Mononuclear cell (primary cell): ENCODE measurements at regions not wholly inside any gene's neighbourhood (a gene's known extent, or its start where the extent isn't known, plus 50 kb on each side); places are given as distances from the start of the nearest gene placed in this dataset.

ENCODE experiments used
- H3K27me3 ChIP-seq: 2 replicates; pipeline ENCODE4 v1.6.0; 2011; ENCODE audit warnings: low read length, control low read depth; ENCODE audit not compliant: insufficient read depth
- H3K4me1 ChIP-seq: 2 replicates; pipeline ENCODE4 v1.5.1; 2011; ENCODE audit warnings: mild to moderate bottlenecking, low read length, control low read depth; ENCODE audit not compliant: insufficient read depth
- H3K4me3 ChIP-seq: 2 replicates; pipeline ENCODE4 v1.5.1; 2011; ENCODE audit warnings: mild to moderate bottlenecking, low read length, moderate library complexity
- H3K9me3 ChIP-seq: 2 replicates; pipeline ENCODE4 v1.5.1; 2011; ENCODE audit warnings: low read depth, mild to moderate bottlenecking, control low read depth, low read length

DNA sequence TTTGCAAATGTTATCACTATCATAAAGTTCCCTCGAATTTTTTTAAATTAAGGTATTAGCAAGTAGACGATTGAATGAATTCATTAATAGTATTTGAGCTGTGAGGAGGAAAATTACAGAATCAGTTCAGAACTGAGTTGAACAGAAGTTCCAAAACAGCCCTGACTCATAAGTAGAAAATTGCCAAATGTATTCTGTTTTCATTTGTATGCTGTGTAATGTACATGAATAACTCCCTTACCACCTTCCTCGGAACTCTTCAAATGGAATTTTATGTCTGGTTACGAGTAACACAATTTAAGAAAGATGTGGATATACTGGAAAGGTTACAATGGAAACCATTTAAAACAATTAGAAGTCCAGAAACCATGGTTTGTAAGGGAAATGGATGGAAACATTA, 283.3 kb upstream of the FAR2 start:
- Histone ChIP-seq H3K4me3 (no peak overlapping the region), H3K9me3 (no peaks in the 10 kb centered on the region), H3K27me3 (no peaks in the 10 kb centered on the region), H3K4me1 (peaks cover 13% of the 10 kb centered on the region)

DNA sequence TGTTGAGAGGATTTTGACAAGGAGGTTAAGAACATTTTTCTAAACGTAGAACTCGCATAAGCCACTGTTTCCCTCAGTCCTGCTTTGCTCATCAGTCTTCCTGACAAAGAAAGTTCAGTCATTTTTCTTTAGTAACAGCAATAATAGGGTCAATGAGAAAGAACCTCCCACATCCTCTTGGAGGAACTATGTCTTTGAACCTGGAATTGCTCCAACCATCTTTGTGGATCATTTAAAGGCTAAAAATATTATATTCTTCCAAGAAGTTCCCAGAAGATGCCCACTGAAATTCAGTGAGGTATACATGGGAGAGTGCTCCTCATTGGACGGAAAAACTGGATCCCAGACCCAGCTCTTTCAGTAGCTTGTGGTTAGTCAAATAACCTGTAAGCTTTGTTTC, 282.8 kb upstream of the FAR2 start:
- Histone ChIP-seq H3K4me3 (no peak overlapping the region), H3K4me1 (peaks cover 16% of the 10 kb centered on the region), H3K27me3 (no peaks in the 10 kb centered on the region), H3K9me3 (no peaks in the 10 kb centered on the region)

- H3K4me1 ChIP-seq: peaks cover 22% of the 10 kb centered on the region
- no peaks in the 10 kb centered on the region for H3K27me3 ChIP-seq
- no peak overlapping the region for H3K4me3 ChIP-seq
- no peaks in the 10 kb centered on the region for H3K9me3 ChIP-seq
Measured at GRCh38 chr12:28866715-28867503, 282.2 kb upstream of the FAR2 start.

GRCh38 chr12:28868414-28868813, 280.7 kb upstream of the FAR2 start:
- H3K9me3 ChIP-seq: no peaks in the 10 kb centered on the region
- peaks cover 23% of the 10 kb centered on the region for H3K4me1 ChIP-seq
- H3K27me3 ChIP-seq: no peaks in the 10 kb centered on the region
- H3K4me3 ChIP-seq: no peak overlapping the region

- H3K4me3 ChIP-seq: no peak overlapping the region
- no peaks in the 10 kb centered on the region for H3K9me3 ChIP-seq
- no peaks in the 10 kb centered on the region for H3K27me3 ChIP-seq
- peaks cover 23% of the 10 kb centered on the region for H3K4me1 ChIP-seq
Measured at GRCh38 chr12:28869197-28869596, 279.9 kb upstream of the FAR2 start.

- H3K4me3 ChIP-seq: no peak overlapping the region
- peaks cover 23% of the 10 kb centered on the region for H3K4me1 ChIP-seq
- no peaks in the 10 kb centered on the region for H3K9me3 ChIP-seq
- H3K27me3 ChIP-seq: no peaks in the 10 kb centered on the region
Measured at GRCh38 chr12:28870839-28871440, 278.1 kb upstream of the FAR2 start.

GRCh38 chr12:28872654-28873268, 276.3 kb upstream of the FAR2 start:
- Histone ChIP-seq H3K4me1 (peaks cover 23% of the 10 kb centered on the region), H3K4me3 (no peak overlapping the region), H3K27me3 (no peaks in the 10 kb centered on the region), H3K9me3 (no peaks in the 10 kb centered on the region)

DNA sequence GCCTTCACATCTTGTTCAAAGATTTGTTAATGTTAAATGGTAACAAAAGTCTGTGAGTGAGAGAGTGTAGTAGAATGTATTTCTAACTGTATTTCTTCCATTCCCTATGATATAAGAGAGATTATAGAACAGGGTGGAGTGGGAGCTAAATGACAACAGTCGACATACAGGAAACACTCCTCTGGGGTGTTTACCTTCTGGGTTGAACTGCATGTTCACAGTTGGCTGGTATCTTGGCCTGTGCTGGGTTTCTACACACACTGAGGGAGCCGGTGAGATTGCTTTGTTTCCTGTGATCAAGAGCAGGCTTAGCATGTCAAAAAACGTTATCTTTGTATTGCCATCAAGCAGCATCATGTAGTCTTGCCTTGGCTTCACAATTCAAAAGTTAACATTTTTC, 274.3 kb upstream of the FAR2 start:
- Histone ChIP-seq H3K27me3 (no peaks in the 10 kb centered on the region), H3K4me3 (no peak overlapping the region), H3K9me3 (no peaks in the 10 kb centered on the region), H3K4me1 (peaks cover 15% of the 10 kb centered on the region)

- H3K4me3 ChIP-seq: no peak overlapping the region
- no peaks in the 10 kb centered on the region for H3K9me3 ChIP-seq
- peaks cover 6% of the 10 kb centered on the region for H3K4me1 ChIP-seq
- H3K27me3 ChIP-seq: no peaks in the 10 kb centered on the region
Measured at GRCh38 chr12:28876196-28876798, 272.8 kb upstream of the FAR2 start.

- H3K27me3 ChIP-seq: no peaks in the 10 kb centered on the region
- no peaks in the 10 kb centered on the region for H3K9me3 ChIP-seq
- no peaks in the 10 kb centered on the region for H3K4me1 ChIP-seq
- H3K4me3 ChIP-seq: no peak overlapping the region
Measured at GRCh38 chr12:28877854-28878253, 271.2 kb upstream of the FAR2 start.

GRCh38 chr12:28878629-28879028, 270.4 kb upstream of the FAR2 start:
- Histone ChIP-seq H3K4me1 (no peaks in the 10 kb centered on the region), H3K4me3 (no peak overlapping the region)

DNA sequence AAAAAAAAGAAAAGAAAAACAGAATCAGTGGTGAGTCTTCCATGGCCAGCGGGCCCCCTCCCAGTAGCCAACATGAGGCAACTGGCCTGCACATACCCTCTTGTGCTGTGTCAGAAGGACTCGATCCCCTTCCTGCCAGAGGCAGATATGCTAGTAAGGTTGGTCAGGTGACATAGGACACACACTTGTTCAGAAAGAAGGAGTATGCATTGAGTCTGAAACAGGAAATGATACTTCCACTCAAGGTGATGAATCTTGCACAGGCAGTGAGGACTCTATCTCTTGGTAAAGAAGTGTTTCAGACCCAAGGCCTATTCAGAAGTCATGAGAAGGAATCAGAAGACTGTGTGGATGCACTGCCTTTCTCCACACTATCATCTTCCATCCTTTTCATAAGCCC, 269.7 kb upstream of the FAR2 start:
- no peaks in the 10 kb centered on the region for H3K9me3 ChIP-seq
- no peak overlapping the region for H3K4me3 ChIP-seq
- no peaks in the 10 kb centered on the region for H3K27me3 ChIP-seq
- H3K4me1 ChIP-seq: no peaks in the 10 kb centered on the region

More at GRCh38 chr12:28878629-28879028, 270.4 kb upstream of the FAR2 start:
- Histone ChIP-seq H3K9me3 (no peaks in the 10 kb centered on the region), H3K27me3 (no peaks in the 10 kb centered on the region)

DNA sequence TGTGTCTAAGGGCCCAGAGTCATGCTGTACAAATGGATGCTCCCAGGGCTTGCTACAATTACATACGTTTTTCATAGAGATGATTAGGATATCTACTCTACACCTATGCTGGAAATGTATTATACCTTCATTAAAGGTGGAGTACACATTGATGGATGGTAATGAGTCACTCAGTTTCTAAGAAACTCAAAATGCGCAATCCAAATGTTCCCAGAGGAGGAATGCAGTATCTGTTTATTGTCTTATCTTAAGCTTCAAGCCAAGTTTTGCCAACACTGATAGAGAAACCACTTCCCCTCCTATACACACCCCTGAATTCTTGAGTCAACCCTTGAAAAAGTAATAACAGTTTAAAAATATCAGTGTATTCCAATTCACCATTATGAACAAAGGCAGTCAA, 266.6 kb upstream of the FAR2 start:
- no peaks in the 10 kb centered on the region for H3K9me3 ChIP-seq
- H3K27me3 ChIP-seq: no peaks in the 10 kb centered on the region
- H3K4me1 ChIP-seq: no peaks in the 10 kb centered on the region
- H3K4me3 ChIP-seq: no peak overlapping the region

GRCh38 chr12:28883406-28883997, 265.6 kb upstream of the FAR2 start:
- Histone ChIP-seq H3K9me3 (no peaks in the 10 kb centered on the region), H3K4me1 (no peaks in the 10 kb centered on the region), H3K4me3 (no peak overlapping the region), H3K27me3 (no peaks in the 10 kb centered on the region)
